GM19468 (cell line): ENCODE measurements at regions not wholly inside any gene's neighbourhood (a gene's known extent, or its start where the extent isn't known, plus 50 kb on each side); places are given as distances from the start of the nearest gene placed in this dataset.

Experiments
- ATAC-seq: cut with Tn5 transposase; IDR thresholded peaks from one replicate; pipeline ENCODE4 v1.9.1; 2021; ENCODE audit warnings: mild to moderate bottlenecking, moderate library complexity, moderate number of reproducible peaks; ENCODE audit not compliant: unreplicated experiment; ENCODE audit errors: extremely low read depth

- ATAC-seq, result no peak
Measured at GRCh38 chr10:128851281-128851680, 615.8 kb upstream of the MGMT start.

GRCh38 chr10:128851726-128852125 is 615.3 kb upstream of the MGMT start:
- no peak for ATAC-seq

DNA sequence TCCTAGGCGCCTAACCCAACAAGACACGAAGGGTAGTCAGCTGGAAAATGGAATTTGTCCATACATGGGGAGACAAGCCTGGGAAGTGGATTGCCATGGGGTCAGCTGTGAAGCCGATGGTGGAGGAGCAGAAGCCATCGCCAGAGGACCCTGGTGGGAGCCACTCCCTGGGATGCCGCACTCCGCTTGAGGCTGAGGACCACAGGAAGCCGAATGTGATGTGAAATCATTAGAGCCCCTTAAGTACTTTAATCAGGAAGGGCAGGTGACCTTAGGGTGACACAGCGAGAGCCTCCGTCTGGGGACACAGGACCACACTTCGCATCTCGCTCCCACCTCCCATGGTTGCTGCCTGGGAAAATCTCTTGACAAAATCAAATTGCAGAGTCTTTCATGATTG is 614.6 kb upstream of the MGMT start:
- no peak for ATAC-seq

- no peak for ATAC-seq
Measured at GRCh38 chr10:128852902-128853301, 614.1 kb upstream of the MGMT start.

DNA sequence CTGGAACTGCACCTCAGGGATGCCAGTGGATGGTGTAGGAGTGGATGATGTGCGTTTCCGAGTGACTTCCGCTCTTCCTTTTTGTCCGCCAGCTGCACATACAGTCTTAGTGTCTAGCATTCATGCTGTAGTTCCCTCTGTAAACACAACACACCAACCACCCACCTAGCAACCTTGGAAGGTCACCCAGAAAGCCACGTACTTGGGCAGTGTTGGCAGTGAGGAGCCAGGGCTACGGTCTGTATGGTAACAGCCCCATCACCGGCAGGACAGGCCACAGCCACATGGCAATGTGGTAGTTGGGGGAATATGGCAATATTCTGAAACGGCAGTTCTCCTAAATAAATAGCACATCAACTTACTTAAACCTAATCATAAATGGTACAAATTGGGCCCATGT is 613.5 kb upstream of the MGMT start:
- no peak for ATAC-seq

- ATAC-seq, result no peak
Measured at GRCh38 chr10:128854204-128854603, 612.8 kb upstream of the MGMT start.

- ATAC-seq, result no peak
Measured at GRCh38 chr10:128854963-128855362, 612.1 kb upstream of the MGMT start.

DNA sequence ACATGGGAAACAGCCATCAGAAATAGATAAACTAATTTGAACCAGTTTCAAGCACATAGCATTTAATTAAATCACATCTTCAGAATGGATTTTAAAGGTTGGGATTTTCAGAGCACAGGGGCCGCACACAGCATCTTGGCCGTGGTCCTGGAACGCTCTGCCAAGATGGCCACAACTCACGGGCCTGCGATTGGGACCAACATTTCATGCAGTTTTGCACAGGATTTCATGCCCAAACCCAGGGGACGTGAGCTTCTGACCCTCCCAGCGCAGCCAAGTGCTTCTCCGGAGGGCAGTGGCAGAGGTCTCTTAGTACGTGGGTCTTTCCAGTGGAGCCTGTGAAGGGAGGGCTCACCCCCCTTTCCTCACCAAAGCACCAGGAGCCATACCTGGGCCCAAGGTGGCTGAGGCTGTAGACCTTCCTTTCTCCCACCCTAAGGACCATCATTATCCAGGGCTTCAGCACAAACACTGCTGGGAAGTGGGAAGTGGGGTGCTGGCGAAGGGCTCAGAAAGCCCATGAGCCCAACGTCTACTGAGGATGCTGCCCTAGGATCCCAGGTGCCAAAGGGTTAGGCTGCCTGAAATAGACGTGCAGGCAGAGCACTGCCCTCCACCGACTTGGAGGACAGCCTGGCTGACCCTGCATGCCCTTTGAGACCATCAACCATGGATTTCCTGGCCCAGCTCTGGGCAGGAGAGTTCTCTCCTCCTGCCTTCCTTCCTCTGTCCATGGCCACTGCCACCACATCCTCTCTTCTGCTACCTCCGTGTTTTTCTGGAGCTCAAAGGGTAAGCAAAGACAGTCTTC is 611.2 kb upstream of the MGMT start:
- no peak for ATAC-seq

- ATAC-seq, result no peak
Measured at GRCh38 chr10:128859738-128860386, 607.2 kb upstream of the MGMT start.

GRCh38 chr10:128860574-128860973 is 606.5 kb upstream of the MGMT start:
- no peak for ATAC-seq

- no peak for ATAC-seq
Measured at GRCh38 chr10:128861018-128861901, 605.8 kb upstream of the MGMT start.

DNA sequence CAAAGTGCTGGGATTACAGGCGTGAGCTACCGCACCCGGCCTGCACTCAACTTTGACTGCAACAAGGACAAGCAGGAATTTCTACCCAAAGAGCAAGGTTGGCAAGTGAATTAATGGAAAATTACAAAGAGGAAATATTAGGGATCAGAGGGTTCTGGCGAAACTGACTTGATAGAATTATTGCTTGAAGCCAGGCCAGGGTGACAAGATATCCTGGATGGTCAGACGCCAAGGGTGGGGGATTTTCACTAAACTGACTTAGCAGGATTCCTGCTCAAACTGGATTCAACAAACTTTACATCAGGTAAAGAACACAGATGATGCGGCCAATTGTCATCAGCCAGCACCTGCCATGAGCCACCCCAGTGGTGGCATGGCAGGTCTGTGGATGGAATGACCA is 603.6 kb upstream of the MGMT start:
- ATAC-seq, result no peak

DNA sequence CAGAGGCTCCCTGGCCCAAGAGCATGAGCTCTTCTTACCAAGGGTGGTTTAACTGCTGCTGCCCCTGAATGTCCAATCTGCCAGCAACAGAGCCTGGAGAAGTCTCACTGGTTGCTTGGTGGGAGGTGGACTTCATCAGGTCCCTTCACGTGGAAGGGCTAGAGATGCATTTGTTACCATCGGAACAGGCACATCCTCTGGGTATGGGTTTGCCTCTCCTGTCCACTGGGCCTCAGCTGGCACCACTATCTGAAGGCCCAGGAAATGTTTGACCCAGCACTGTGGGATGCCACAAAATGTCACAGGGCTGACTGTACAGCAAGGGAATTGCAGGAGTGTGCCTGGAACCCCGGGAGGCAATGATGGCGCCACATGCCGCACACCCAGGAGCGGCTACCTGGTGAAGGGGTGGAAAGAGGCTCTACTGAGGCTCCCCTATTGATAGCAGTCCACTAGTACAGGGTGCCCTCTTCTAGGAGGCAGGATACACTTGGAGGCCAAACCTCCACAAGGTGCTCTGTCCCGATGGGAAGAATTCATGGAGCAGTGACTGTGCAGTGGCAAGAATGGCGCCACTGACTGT is 603.1 kb upstream of the MGMT start:
- no peak for ATAC-seq

DNA sequence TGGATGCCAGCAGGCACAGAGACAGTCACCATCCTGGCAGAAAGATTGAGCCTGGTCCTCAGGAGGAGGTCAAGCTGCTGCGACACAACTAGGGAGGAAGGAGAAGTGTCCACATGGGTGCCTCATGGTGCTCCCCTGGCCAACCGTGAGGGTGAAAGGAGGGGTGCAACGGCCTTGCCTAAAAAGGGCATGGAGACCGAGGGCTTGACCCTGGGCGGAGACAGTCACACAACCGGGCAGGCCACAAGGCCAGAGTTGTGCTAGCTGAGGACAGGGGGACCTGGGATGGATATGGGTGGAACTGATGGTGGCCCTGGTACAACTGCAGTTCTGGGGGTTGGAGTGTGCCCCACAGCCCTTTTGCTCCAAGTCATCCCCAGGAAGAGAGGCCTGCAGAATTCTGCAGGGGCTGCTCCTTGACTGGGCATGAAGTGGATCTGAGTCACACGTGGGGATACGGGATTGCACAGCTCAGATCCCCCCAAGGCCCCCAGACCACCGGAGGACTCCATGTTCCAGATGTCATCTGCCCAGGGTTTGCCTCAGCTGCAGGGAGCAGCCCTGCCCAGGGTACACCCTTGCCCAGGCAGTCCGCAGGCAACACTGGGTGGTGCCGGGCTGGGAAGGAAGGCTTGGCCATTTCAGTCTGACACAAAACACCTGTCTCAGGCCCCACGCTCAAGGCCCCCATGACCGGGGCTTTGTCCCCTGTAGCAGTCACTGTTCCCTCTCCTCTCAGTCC is 602.3 kb upstream of the MGMT start:
- ATAC-seq, result no peak

DNA sequence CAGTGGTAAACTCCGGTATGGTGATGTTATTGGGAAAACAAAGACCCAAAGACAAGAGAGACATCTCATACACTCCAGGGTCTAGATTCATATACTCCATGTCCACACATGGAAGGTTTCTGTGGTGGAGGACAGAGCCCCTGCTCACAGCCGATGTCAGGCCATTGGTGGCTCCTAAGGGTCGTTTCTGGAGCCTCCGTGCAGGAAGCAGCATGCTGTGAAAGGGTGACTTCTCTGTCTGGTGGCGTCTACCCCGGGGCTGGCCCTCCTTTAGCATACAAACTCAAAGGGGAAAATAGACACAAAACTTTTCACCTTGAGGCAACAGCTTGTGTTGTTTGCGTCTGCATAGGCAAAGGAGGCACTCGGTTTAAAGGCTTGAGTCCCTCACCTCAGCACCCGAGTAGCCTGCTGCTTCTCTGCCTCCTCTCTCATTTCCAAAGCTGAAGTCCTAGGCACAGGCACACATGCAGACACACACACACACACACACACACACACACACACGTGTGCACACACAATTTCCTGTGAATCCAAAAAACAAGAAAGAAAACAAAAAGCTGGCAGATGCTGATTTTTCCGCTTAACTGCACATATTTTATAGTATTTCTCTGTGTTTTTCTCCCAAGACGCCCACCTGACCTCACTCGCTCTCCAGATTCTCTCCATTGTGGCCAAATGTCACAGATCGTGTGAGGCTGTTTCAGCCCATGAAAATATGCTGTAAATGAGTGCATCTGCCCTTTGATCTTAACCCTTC is 601.4 kb upstream of the MGMT start:
- ATAC-seq, result no peak

DNA sequence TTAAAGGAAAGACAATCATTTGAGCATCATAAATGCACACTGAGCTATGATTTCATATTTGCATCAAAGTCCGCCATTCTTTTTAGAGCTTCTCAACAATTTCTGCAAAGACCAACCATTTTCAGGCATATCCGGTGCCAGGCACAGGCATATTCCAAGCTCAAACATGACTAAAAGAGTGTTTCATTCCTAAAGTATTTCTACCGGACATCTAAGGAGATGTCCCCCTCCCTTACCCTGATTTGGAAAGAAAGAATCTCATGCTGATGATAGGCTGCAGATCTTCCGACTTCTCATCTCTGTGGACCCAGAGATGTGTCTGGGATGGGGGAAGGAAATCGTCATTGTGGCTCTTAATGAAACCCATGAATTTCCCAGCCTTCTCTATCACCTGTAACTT is 600.5 kb upstream of the MGMT start:
- ATAC-seq, result no peak

DNA sequence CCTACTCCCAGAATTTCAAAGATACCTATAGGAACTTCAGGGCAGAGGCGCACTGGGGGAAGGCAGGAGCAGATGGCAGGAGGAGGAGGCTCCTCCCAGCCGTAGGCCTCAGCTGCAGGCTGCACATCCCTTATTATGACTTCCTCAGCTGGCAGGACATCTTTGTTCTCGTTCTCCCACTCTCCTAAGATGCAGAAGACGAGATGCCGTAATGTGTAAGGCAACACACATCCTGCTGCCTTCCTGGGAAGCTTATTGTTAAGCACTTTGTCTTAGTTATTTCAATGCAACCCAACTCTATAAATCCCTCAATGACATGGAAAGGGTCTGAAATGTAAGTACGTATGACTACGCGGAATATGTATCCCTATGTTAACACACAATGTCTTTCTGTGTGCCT is 599.8 kb upstream of the MGMT start:
- ATAC-seq, result no peak

GRCh38 chr10:128867819-128868218 is 599.2 kb upstream of the MGMT start:
- ATAC-seq, result no peak

DNA sequence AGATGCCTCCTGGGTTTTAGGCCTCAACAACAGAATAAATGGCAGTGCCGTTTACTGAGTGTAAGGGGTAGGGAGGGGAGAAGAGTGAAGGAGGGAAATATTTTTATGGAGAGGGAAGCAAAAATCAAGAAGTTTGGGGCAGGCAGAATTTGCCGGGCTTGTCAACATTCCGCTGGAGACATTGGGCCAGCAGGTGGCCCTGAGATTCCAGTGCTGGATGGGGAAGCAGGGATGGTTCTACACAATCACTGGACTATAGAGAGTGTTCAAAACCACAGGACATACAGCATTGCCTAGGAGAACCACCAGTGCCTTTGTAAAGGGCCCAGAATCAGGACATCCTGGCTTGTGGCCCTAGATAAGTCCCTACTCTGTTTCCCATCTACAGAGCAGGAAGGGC is 598.6 kb upstream of the MGMT start:
- no peak for ATAC-seq
